A549 (cell line): ENCODE measurements at regions not wholly inside any gene's neighbourhood (a gene's known extent, or its start where the extent isn't known, plus 50 kb on each side); places are given as distances from the start of the nearest gene placed in this dataset.

Experiments
- ATAC-seq, 2 experiments: fragments of 200-7000 bp in 1 of 2; fragments of >200 bp in 1 of 2; cut with Nextera tagmentation in 1 of 2; cut with Tn5 transposase in 1 of 2; 3 replicates each; pipeline versions ENCODE4 v1.8.0 to v1.9.1; 2018 to 2020; ENCODE audit warnings: mild to moderate bottlenecking in 1 of 2, moderate library complexity in 1 of 2
- CTCF ChIA-PET: fragments of 300-600 bp; sonication (Branson Sonifier 250); formaldehyde crosslinking; extraction: SDS; loops from one replicate; lab custom pipeline; 2021; ENCODE audit warnings: antibody characterized with exemption, inconsistent platforms; lab: Yijun Ruan, JAX
- POLR2A ChIA-PET: fragments of 350-600 bp; formaldehyde crosslinking; extraction: SDS; loops from one replicate; lab custom pipeline; 2021; ENCODE audit warnings: antibody characterized with exemption, inconsistent platforms; lab: Yijun Ruan, JAX
- DNase-seq, 2 experiments: peaks; one replicate each; pipeline versions ENCODE4 v3.0.0 to v3.0.0-alpha.2; 2011 to 2016; ENCODE audit warnings: low read depth in 1 of 2, low spot score in 1 of 2
- FAIRE-seq: peaks from 2 replicates; lab custom pipeline; 2011; peaks lifted over from hg19 to GRCh38; lab: Jason Lieb, UNC
- H3K27ac ChIP-seq, 2 experiments: fragments of >200 bp; sonication (Bioruptor Twin); formaldehyde crosslinking; 3 replicates each; pipeline ENCODE4 v1.5.1; 2016 to 2017
- H3K4me1 ChIP-seq: fragments of >200 bp; sonication (Bioruptor Twin); formaldehyde crosslinking; 3 replicates; pipeline ENCODE4 v1.6.1; 2016
- H3K4me2 ChIP-seq: fragments of >200 bp; sonication (Bioruptor Twin); formaldehyde crosslinking; 3 replicates; pipeline ENCODE4 v1.6.1; 2016
- H3K4me3 ChIP-seq: fragments of >200 bp; sonication (Bioruptor Twin); formaldehyde crosslinking; 3 replicates; pipeline ENCODE4 v1.5.1; 2016
- H3K9me3 ChIP-seq: fragments of >200 bp; sonication (Bioruptor Twin); formaldehyde crosslinking; 3 replicates; pipeline ENCODE4 v1.6.1; 2016
- BCL3 ChIP-seq: fragments of >200 bp; sonication (Bioruptor Twin); formaldehyde crosslinking; IDR thresholded peaks from 3 replicates; pipeline ENCODE4 v1.6.1; 2016
- ELK1 ChIP-seq: fragments of 150-350 bp; IDR thresholded peaks from 2 replicates; pipeline ENCODE4 v1.6.1; 2014; ENCODE audit warnings: low read depth, mild to moderate bottlenecking, low read length
- EP300 ChIP-seq, 2 experiments: fragments of >200 bp; sonication (Bioruptor Twin); formaldehyde crosslinking; IDR thresholded peaks; 2 replicates in 1 of 2; 3 replicates in 1 of 2; pipeline ENCODE4 v1.6.1; 2016 to 2017
- ESRRA ChIP-seq: fragments of 150-350 bp; IDR thresholded peaks from 2 replicates; pipeline ENCODE4 v1.6.1; 2014; ENCODE audit warnings: mild to moderate bottlenecking, low read length, borderline replicate concordance
- FOSB ChIP-seq: fragments of 250-450 bp; sonication (Bioruptor Pico); IDR thresholded peaks from 2 replicates; pipeline ENCODE4 v1.5.0; 2020; ENCODE audit warnings: mild to moderate bottlenecking, moderate library complexity
- HES2 ChIP-seq: fragments of >200 bp; sonication (Bioruptor Twin); formaldehyde crosslinking; IDR thresholded peaks from 2 replicates; pipeline ENCODE4 v1.6.1; 2016
- HMGXB4 ChIP-seq: fragments of 250-450 bp; sonication (Bioruptor Pico); IDR thresholded peaks from 2 replicates; pipeline ENCODE4 v1.5.0; 2021; ENCODE audit warnings: mild to moderate bottlenecking, moderate library complexity, borderline replicate concordance
- HOXB13 ChIP-seq: fragments of 250-450 bp; sonication (Bioruptor Pico); IDR thresholded peaks from 2 replicates; pipeline ENCODE4 v1.5.0; 2020; ENCODE audit warnings: low read depth, mild to moderate bottlenecking, moderate library complexity
- HOXB5 ChIP-seq: fragments of 250-450 bp; sonication (Bioruptor Pico); IDR thresholded peaks from 2 replicates; pipeline ENCODE4 v1.5.0; 2020; ENCODE audit warnings: mild to moderate bottlenecking, moderate library complexity
- JUN ChIP-seq, 2 experiments: fragments of >200 bp; sonication (Bioruptor Twin); formaldehyde crosslinking; IDR thresholded peaks; 2 replicates in 1 of 2; 3 replicates in 1 of 2; pipeline ENCODE4 v1.6.1; 2016 to 2017
- MAFK ChIP-seq: fragments of 450-650 bp; IDR thresholded peaks from 2 replicates; pipeline ENCODE4 v1.6.1; 2014; ENCODE audit not compliant: partially characterized antibody
- MAZ ChIP-seq: fragments of 150-350 bp; IDR thresholded peaks from 2 replicates; pipeline ENCODE4 v1.6.1; 2014; ENCODE audit warnings: antibody characterized with exemption, low read depth, low read length, borderline replicate concordance
- NPAS2 ChIP-seq: fragments of 250-450 bp; sonication (Bioruptor Pico); IDR thresholded peaks from 2 replicates; pipeline ENCODE4 v1.8.0; 2022; ENCODE audit warnings: mild to moderate bottlenecking, moderate library complexity, borderline replicate concordance
- NR3C1 ChIP-seq: fragments of >200 bp; sonication (Bioruptor Twin); formaldehyde crosslinking; IDR thresholded peaks from 3 replicates; pipeline ENCODE4 v1.6.1; 2017
- PBX3 ChIP-seq: IDR thresholded peaks from 2 replicates; pipeline ENCODE4 v1.6.1; 2012
- POLR2A ChIP-seq: IDR thresholded peaks from 2 replicates; pipeline ENCODE4 v1.6.1; 2012; ENCODE audit warnings: mild to moderate bottlenecking, low read length
- POLR2AphosphoS2 ChIP-seq: conservative IDR thresholded peaks from 2 replicates; pipeline ENCODE4 v1.6.1; 2012; ENCODE audit warnings: low read length, improper control_type of control experiment, inconsistent platforms
- RAD21 ChIP-seq, 2 experiments: fragments of >200 bp in 1 of 2; sonication (Bioruptor Twin) in 1 of 2; formaldehyde crosslinking in 1 of 2; IDR thresholded peaks in 1 of 2; conservative IDR thresholded peaks in 1 of 2; 2 replicates in 1 of 2; 3 replicates in 1 of 2; pipeline ENCODE4 v1.6.1; 2012 to 2018; ENCODE audit warnings: inconsistent platforms in 1 of 2
- RCOR1 ChIP-seq: fragments of 150-350 bp; IDR thresholded peaks from 2 replicates; pipeline ENCODE4 v1.6.1; 2014; ENCODE audit warnings: antibody characterized with exemption, low read length, low read depth
- SMC3 ChIP-seq: fragments of >200 bp; sonication (Bioruptor Twin); formaldehyde crosslinking; IDR thresholded peaks from 3 replicates; pipeline ENCODE4 v1.6.1; 2018; ENCODE audit warnings: inconsistent platforms
- WGBS: methylation state at CpG from one replicate; pipeline ENCODE4 v1.1.6; 2017; ENCODE audit errors: missing lambda C conversion rate; 5-methylcytosine and 5-hydroxymethylcytosine counted together

- ATAC-seq = no peak
- FAIRE-seq = no peak
- no peak overlapping the region for H3K4me2 ChIP-seq
- POLR2A ChIA-PET = no interaction called here
- no peaks in the 10 kb centered on the region for H3K9me3 ChIP-seq
- no peaks in the 10 kb centered on the region for H3K4me1 ChIP-seq
- no peak for DNase-seq
- CTCF ChIA-PET = interaction anchor here (1.4 kb wide), 1 partner anchor 39 kb away, joined by 3 read pairs; no protein-coding TSS in a partner anchor
- WGBS = 47% methylated on average over 28 of the region's 50 CpGs
- H3K4me3 ChIP-seq = no peak overlapping the region
- H3K27ac ChIP-seq = no peak overlapping the region
- TF ChIP-seq NR3C1 (no peak), PBX3 (no peak), POLR2AphosphoS2 (no peak), EP300 (IDR thresholded peaks at IDR 0.05) (no peak), BCL3 (no peak), ELK1 (no peak), HOXB13 (CRISPR knock-in tag) (no peak), HES2 (no peak), HOXB5 (CRISPR knock-in tag) (no peak), JUN (IDR thresholded peaks at IDR 0.05) (no peak), NPAS2 (no peak), MAZ (no peak), MAFK (no peak), FOSB (CRISPR knock-in tag) (no peak), SMC3 (no peak), ESRRA (no peak), HMGXB4 (CRISPR knock-in tag) (no peak), RAD21 (conservative IDR thresholded peaks at IDR 0.05 in 1 of 2, IDR thresholded peaks at IDR 0.05 in 1 of 2) (no peak), RCOR1 (no peak), POLR2A (no peak)
- TF ChIP-seq, all 56 proteins: peak for 0
Observed at GRCh38 chr18:78856569-78857313, 122.9 kb upstream of the SALL3 start.
